CD14-positive monocyte (primary cell): ENCODE measurements at regions not wholly inside any gene's neighbourhood (a gene's known extent, or its start where the extent isn't known, plus 50 kb on each side); places are given as distances from the start of the nearest gene placed in this dataset.

Experiments used
- DNase-seq, 3 donors: peaks; one replicate each; pipeline ENCODE4 v3.0.0-alpha.2; 2011 to 2022
- H2AFZ ChIP-seq: 2 replicates; pipeline ENCODE4 v1.6.0; 2012; ENCODE audit warnings: mild to moderate bottlenecking, low read depth, low read length, inconsistent platforms; ENCODE audit not compliant: insufficient read depth, poor library complexity, severe bottlenecking
- H3K27ac ChIP-seq, 2 donors: 1 replicate in 1 of 2; 2 replicates in 1 of 2; pipeline ENCODE4 v1.5.1; 2012 to 2013; ENCODE audit warnings: low read length in 2 of 2, control low read depth in 1 of 2, inconsistent platforms in 1 of 2, low read depth in 1 of 2, mild to moderate bottlenecking in 1 of 2
- H3K27me3 ChIP-seq, 2 donors: one replicate each; pipeline versions ENCODE4 v1.6.0 to v1.6.1; 2011 to 2013; ENCODE audit warnings: low read length in 2 of 2; ENCODE audit not compliant: control insufficient read depth in 2 of 2, insufficient read depth in 2 of 2
- H3K36me3 ChIP-seq, 2 donors: replicated peaks in 1 of 2; 1 replicate in 1 of 2; 2 replicates in 1 of 2; pipeline versions ENCODE4 v1.5.1 to v1.6.1; 2012 to 2013; ENCODE audit warnings: low read length in 2 of 2, control low read depth in 1 of 2, inconsistent platforms in 1 of 2, mild to moderate bottlenecking in 1 of 2; ENCODE audit not compliant: insufficient read depth in 2 of 2, control insufficient read depth in 1 of 2
- H3K4me1 ChIP-seq, 2 donors: 1 replicate in 1 of 2; 2 replicates in 1 of 2; pipeline versions ENCODE4 v1.5.1 to v1.6.1; 2012 to 2013; ENCODE audit warnings: low read length in 2 of 2, control low read depth in 1 of 2, inconsistent platforms in 1 of 2, mild to moderate bottlenecking in 1 of 2, moderate library complexity in 1 of 2; ENCODE audit not compliant: insufficient read depth in 2 of 2, control insufficient read depth in 1 of 2
- H3K4me2 ChIP-seq: replicated peaks from 2 replicates; pipeline ENCODE3; 2012; ENCODE audit warnings: low read length, moderate library complexity, mild to moderate bottlenecking; ENCODE audit not compliant: poor library complexity, severe bottlenecking; ENCODE audit errors: extremely low read depth
- H3K4me3 ChIP-seq, 3 experiments: fragments of 200-600 bp in 1 of 3; sonication (generic) in 1 of 3; replicated peaks in 1 of 3; 1 replicate in 2 of 3; 2 replicates in 1 of 3; pipeline ENCODE4 v1.5.1; 2011 to 2013; ENCODE audit warnings: low read length in 3 of 3, mild to moderate bottlenecking in 3 of 3, control low read depth in 2 of 3, low read depth in 2 of 3, inconsistent platforms in 1 of 3, moderate library complexity in 1 of 3
- H3K79me2 ChIP-seq: 2 replicates; pipeline ENCODE4 v1.6.0; 2012; ENCODE audit warnings: mild to moderate bottlenecking, control low read depth, inconsistent platforms, low read length, moderate library complexity; ENCODE audit not compliant: insufficient read depth
- H3K9ac ChIP-seq: 2 replicates; pipeline ENCODE4 v1.6.0; 2017; ENCODE audit warnings: low read length, mild to moderate bottlenecking; ENCODE audit not compliant: insufficient read depth, poor library complexity, severe bottlenecking
- H3K9me3 ChIP-seq, 2 donors: replicated peaks in 1 of 2; 1 replicate in 1 of 2; 2 replicates in 1 of 2; pipeline versions ENCODE4 v1.5.1 to v1.6.1; 2012 to 2013; ENCODE audit warnings: low read length in 2 of 2, control low read depth in 1 of 2; ENCODE audit not compliant: control insufficient read depth in 1 of 2, insufficient read depth in 1 of 2
- H4K20me1 ChIP-seq: 2 replicates; pipeline ENCODE4 v1.6.0; 2012; ENCODE audit warnings: mild to moderate bottlenecking, low read length, control low read depth, moderate library complexity; ENCODE audit not compliant: insufficient read depth
- H3K27ac Mint-ChIP-seq, 7 donors: one replicate each; pipeline ENCODE4 v1.8.0; 2020; ENCODE audit warnings: mild to moderate bottlenecking in 7 of 7, mixed read lengths in 7 of 7, moderate library complexity in 6 of 7, inconsistent platforms in 2 of 7
- H3K27me3 Mint-ChIP-seq, 3 donors: one replicate each; pipeline ENCODE4 v1.8.0; 2021 to 2022; ENCODE audit warnings: low read depth in 3 of 3, mild to moderate bottlenecking in 3 of 3, mixed read lengths in 3 of 3, moderate library complexity in 3 of 3, inconsistent platforms in 1 of 3
- H3K36me3 Mint-ChIP-seq, 2 donors: one replicate each; pipeline ENCODE4 v1.8.0; 2020; ENCODE audit warnings: mixed read lengths in 2 of 2, inconsistent platforms in 1 of 2, mild to moderate bottlenecking in 1 of 2
- H3K4me1 Mint-ChIP-seq: one replicate; pipeline ENCODE4 v1.8.0; 2020; ENCODE audit warnings: mild to moderate bottlenecking, mixed read lengths
- H3K4me3 Mint-ChIP-seq, 2 donors: one replicate each; pipeline ENCODE4 v1.8.0; 2020; ENCODE audit warnings: mild to moderate bottlenecking in 2 of 2, mixed read lengths in 2 of 2, moderate library complexity in 1 of 2
- H3K9me3 Mint-ChIP-seq, 7 donors: one replicate each; pipeline ENCODE4 v1.8.0; 2020 to 2022; ENCODE audit warnings: mixed read lengths in 7 of 7, mild to moderate bottlenecking in 6 of 7, moderate library complexity in 6 of 7, inconsistent platforms in 2 of 7
- CTCF ChIP-seq: fragments of 200-600 bp; IDR thresholded peaks from one replicate; pipeline ENCODE4 v1.8.0; 2022; ENCODE audit warnings: antibody characterized with exemption, mild to moderate bottlenecking
- WGBS: methylation state at CpG from one replicate; pipeline ENCODE4 v1.1.5; 2013; ENCODE audit warnings: missing lambda C conversion rate; ENCODE audit not compliant: insufficient coverage; 5-methylcytosine and 5-hydroxymethylcytosine counted together
- intact Hi-C, 2 donors: fragments of 100-400 bp; cut with micrococcal nuclease; formaldehyde crosslinking; loops; one replicate each; pipeline versions ENCODE4 v1.15.0 to v1.15.1; 2023

GRCh38 chr14:86683561-86683960, 1153.6 kb downstream of the FLRT2 start:
- Histone ChIP-seq H3K4me3 (no peak overlapping the region), H3K79me2 (no peaks in the 10 kb centered on the region), H3K4me1 (no peaks in the 10 kb centered on the region), H3K36me3 (no peaks in the 10 kb centered on the region), H3K27me3 (no peaks in the 10 kb centered on the region), H3K27ac (no peak overlapping the region), H3K4me2 (no peak overlapping the region), H3K9ac (no peak overlapping the region), H4K20me1 (no peaks in the 10 kb centered on the region), H2AFZ (no peak overlapping the region), H3K9me3 (peaks cover under 1 to 9% of the 10 kb centered on the region in 2 donors)
- Mint-ChIP-seq H3K4me1 (no peaks in the 10 kb centered on the region), H3K36me3 (no peaks in the 10 kb centered on the region), H3K9me3 (peaks cover 1 to 11% (median 5%) of the 10 kb centered on the region in 7 donors), H3K4me3 (no peak overlapping the region), H3K27me3 (no peaks in the 10 kb centered on the region), H3K27ac (no peak overlapping the region)
- TF ChIP-seq CTCF, result no peak
- intact Hi-C loops, result no loop called here
- no CpG with 5 or more reads among the region's 1 CpG for WGBS
- no peak for DNase-seq

- Histone ChIP-seq H3K79me2 (no peaks in the 10 kb centered on the region), H3K9me3 (no peaks in the 10 kb centered on the region), H3K9ac (no peak overlapping the region), H3K4me2 (no peak overlapping the region), H3K27ac (no peak overlapping the region), H3K4me3 (no peak overlapping the region), H3K27me3 (no peaks in the 10 kb centered on the region), H3K36me3 (no peaks in the 10 kb centered on the region), H2AFZ (no peak overlapping the region), H3K4me1 (no peaks in the 10 kb centered on the region), H4K20me1 (no peaks in the 10 kb centered on the region)
- H3K4me1 Mint-ChIP-seq, result no peaks in the 10 kb centered on the region
- no peaks in the 10 kb centered on the region for H3K27me3 Mint-ChIP-seq
- no peak overlapping the region for H3K27ac Mint-ChIP-seq
- intact Hi-C loops, result no loop called here
- H3K36me3 Mint-ChIP-seq, result no peaks in the 10 kb centered on the region
- no peak overlapping the region for H3K4me3 Mint-ChIP-seq
- TF ChIP-seq CTCF, result no peak
- no peak for DNase-seq
- WGBS, result 97% methylated on average over 3 of the region's 3 CpGs
- peaks cover 0 to 7% (median 3%) of the 10 kb centered on the region in 7 donors for H3K9me3 Mint-ChIP-seq
These were observed 1145.1 kb downstream of the FLRT2 start for GRCh38 chr14:86675059-86675458.
